Calu3 (cell line): ENCODE measurements at regions not wholly inside any gene's neighbourhood (a gene's known extent, or its start where the extent isn't known, plus 50 kb on each side); places are given as distances from the start of the nearest gene placed in this dataset.

Experiments
- BruUV-seq: library from RNA; stranded (reverse); fragments of 400-500 nt; replicated peaks from 2 replicates; lab custom pipeline; 2021; lab: Mats Ljungman, UMichigan
- CTCF ChIA-PET: fragments of 300-600 bp; sonication (Branson Sonifier 250); formaldehyde crosslinking; loops from one replicate; lab custom pipeline; 2022; ENCODE audit warnings: antibody characterized with exemption; lab: Charles Lee
- DNase-seq: peaks from one replicate; pipeline ENCODE4 v3.0.0; 2022
- H3K27ac Mint-ChIP-seq: one replicate; pipeline ENCODE4 v1.8.0; 2022; ENCODE audit warnings: mixed read lengths; ENCODE audit not compliant: unreplicated experiment
- H3K27me3 Mint-ChIP-seq: one replicate; pipeline ENCODE4 v1.8.0; 2022; ENCODE audit warnings: mixed read lengths; ENCODE audit not compliant: unreplicated experiment
- H3K36me3 Mint-ChIP-seq: one replicate; pipeline ENCODE4 v1.8.0; 2022; ENCODE audit warnings: mild to moderate bottlenecking, moderate library complexity, mixed read lengths; ENCODE audit not compliant: insufficient read depth, unreplicated experiment
- H3K4me1 Mint-ChIP-seq: one replicate; pipeline ENCODE4 v1.8.0; 2022; ENCODE audit warnings: mild to moderate bottlenecking, low read depth, mixed read lengths; ENCODE audit not compliant: unreplicated experiment
- H3K4me3 Mint-ChIP-seq: one replicate; pipeline ENCODE4 v1.8.0; 2022; ENCODE audit warnings: mild to moderate bottlenecking, low read depth, moderate library complexity, mixed read lengths; ENCODE audit not compliant: unreplicated experiment
- H3K9me3 Mint-ChIP-seq: one replicate; pipeline ENCODE4 v1.8.0; 2022; ENCODE audit warnings: low read depth, mixed read lengths; ENCODE audit not compliant: unreplicated experiment
- CTCF ChIP-seq: fragments of 200-600 bp; IDR thresholded peaks from one replicate; pipeline ENCODE4 v1.8.0; 2022; ENCODE audit warnings: antibody characterized with exemption; ENCODE audit not compliant: unreplicated experiment
- intact Hi-C: fragments of 100-400 bp; cut with micrococcal nuclease; formaldehyde crosslinking; loops from one replicate; pipeline ENCODE4 v1.10.0; 2022; ENCODE audit not compliant: unreplicated experiment

- no peak for DNase-seq
Measured at GRCh38 chr3:166607933-166608521, 770.8 kb upstream of the BCHE start.

DNA sequence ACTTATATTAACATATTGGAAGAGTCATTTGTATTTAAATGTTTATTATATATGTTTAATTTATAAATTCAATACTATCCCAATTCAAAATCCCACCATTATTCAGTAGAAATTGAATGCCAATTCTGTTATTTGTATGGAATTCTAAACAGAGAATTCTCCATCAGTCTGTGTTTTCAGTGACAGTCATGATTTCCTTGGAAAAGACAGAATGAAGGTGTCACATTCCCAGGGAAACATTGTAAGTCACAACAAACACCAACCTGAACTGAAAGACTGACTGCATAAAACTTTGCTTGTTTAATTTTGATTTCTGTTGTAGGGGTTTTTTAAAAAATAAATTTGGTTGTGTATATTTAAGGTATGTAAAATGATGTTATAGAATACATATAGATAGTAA, 769.8 kb upstream of the BCHE start:
- Mint-ChIP-seq H3K9me3 (peaks cover 2% of the 10 kb centered on the region), H3K27ac (no peak overlapping the region), H3K27me3 (no peaks in the 10 kb centered on the region), H3K4me1 (no peaks in the 10 kb centered on the region), H3K4me3 (no peak overlapping the region), H3K36me3 (no peaks in the 10 kb centered on the region)
- intact Hi-C loops: no loop called here
- CTCF ChIA-PET: no interaction called here
- no peak for TF ChIP-seq CTCF
- no TSS peak for BruUV-seq
- DNase-seq: no peak

More at GRCh38 chr3:166607933-166608521, 770.8 kb upstream of the BCHE start:
- Mint-ChIP-seq H3K27me3 (no peaks in the 10 kb centered on the region), H3K9me3 (peaks cover 2% of the 10 kb centered on the region), H3K36me3 (no peaks in the 10 kb centered on the region), H3K27ac (no peak overlapping the region), H3K4me1 (no peaks in the 10 kb centered on the region), H3K4me3 (no peak overlapping the region)
- TF ChIP-seq CTCF: no peak
- CTCF ChIA-PET: no interaction called here
- intact Hi-C loops: no loop called here
- BruUV-seq: no TSS peak

DNA sequence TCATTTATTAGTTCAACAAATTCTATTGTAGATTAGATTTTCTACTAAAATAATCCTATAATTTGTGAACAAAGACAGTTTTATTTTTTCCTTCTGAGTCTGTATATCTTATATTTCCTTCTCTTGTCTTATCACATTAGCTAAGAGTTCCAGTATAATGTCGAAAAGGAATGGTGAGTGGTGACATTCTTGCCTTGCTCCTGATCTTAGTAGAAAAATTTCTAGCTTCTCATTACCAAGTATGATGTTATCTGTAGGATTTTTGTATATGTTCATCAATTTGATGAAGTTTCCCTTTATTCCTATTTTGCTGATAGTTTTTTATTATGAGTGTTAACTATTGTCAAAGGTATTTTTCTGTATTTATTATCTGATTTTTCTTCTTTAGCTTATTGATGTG, 756.6 kb upstream of the BCHE start:
- Mint-ChIP-seq H3K27ac (no peak overlapping the region), H3K36me3 (no peaks in the 10 kb centered on the region), H3K4me1 (no peaks in the 10 kb centered on the region), H3K9me3 (no peaks in the 10 kb centered on the region), H3K4me3 (no peak overlapping the region), H3K27me3 (no peaks in the 10 kb centered on the region)
- intact Hi-C loops: no loop called here
- no peak for DNase-seq
- no peak for TF ChIP-seq CTCF
- CTCF ChIA-PET: no interaction called here
- BruUV-seq: no TSS peak

DNA sequence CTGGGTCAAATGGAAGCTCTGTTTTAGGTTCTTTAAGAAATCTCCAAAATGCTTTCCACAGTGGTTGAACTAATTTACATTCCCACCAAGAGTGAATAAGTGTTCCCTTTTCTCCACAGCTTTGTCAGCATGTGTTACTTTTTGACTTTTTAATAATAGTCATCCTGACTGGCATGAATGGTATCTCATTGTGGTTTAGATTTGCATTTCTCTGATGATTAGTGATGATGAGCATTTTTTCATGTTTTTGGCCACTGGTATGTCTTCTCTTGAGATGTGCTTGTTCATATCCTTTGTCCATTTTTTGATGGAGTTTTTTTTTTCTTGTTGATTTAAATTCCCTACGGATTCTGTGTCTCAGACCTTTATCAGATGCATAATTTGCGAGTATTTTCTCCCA, 745.0 kb upstream of the BCHE start:
- H3K27me3 Mint-ChIP-seq: no peaks in the 10 kb centered on the region

More for the DNA sequence above, 745.0 kb upstream of the BCHE start:
- intact Hi-C loops: no loop called here
- no peak for TF ChIP-seq CTCF
- peaks cover 2% of the 10 kb centered on the region for H3K9me3 Mint-ChIP-seq
- no peak for DNase-seq
- H3K27ac Mint-ChIP-seq: no peak overlapping the region
- no peaks in the 10 kb centered on the region for H3K36me3 Mint-ChIP-seq
- no TSS peak for BruUV-seq
- CTCF ChIA-PET: no interaction called here
- no peaks in the 10 kb centered on the region for H3K4me1 Mint-ChIP-seq
- no peak overlapping the region for H3K4me3 Mint-ChIP-seq
